ENCODE measurements at regions not wholly inside any gene's neighbourhood (a gene's known extent, or its start where the extent isn't known, plus 50 kb on each side); places are given as distances from the start of the nearest gene placed in this dataset.

DNA sequence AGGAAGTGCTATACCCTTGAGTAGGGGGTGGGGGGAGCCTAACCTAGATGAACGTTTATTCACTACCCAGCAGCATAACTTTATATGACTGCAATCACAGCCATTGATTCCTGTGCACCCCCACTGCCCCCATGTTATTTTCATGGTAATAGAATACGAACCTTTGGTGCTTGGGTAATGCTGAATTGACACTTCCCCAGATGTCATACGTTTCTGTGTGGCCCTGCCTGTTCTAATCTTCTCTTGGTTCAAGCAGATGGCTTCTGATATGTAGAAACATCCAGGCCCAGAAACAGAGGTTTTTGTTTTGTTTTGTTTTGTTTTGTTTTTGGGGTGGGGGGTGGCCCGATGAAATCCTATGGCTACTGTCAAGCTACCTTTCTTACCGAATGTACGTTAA lies 237.9 kb upstream of the TOPAZ1 start:
- TF ChIP-seq GATA2 (IDR thresholded peaks at IDR 0.05; ENCODE audit: low read depth, low read length) (no peak), GATA3 (IDR thresholded peaks at IDR 0.05; ENCODE audit: low read depth, low read length) (no peak)

Data from SH-SY5Y (cell line).